HG02588 (cell line): ENCODE measurements at regions not wholly inside any gene's neighbourhood (a gene's known extent, or its start where the extent isn't known, plus 50 kb on each side); places are given as distances from the start of the nearest gene placed in this dataset.

Experiments used
- ATAC-seq: cut with Tn5 transposase; IDR thresholded peaks from one replicate; pipeline ENCODE4 v1.9.1; 2021; ENCODE audit warnings: mild to moderate bottlenecking, moderate library complexity; ENCODE audit not compliant: unreplicated experiment

- ATAC-seq, result no peak
Observed at GRCh38 chr9:126217797-126218196, 108.8 kb upstream of the MVB12B start.

GRCh38 chr9:126218359-126219125, 108.1 kb upstream of the MVB12B start:
- no peak for ATAC-seq

GRCh38 chr9:126219166-126219565, 107.5 kb upstream of the MVB12B start:
- no peak for ATAC-seq

- ATAC-seq, result no peak
Observed at GRCh38 chr9:126219648-126220063, 107.0 kb upstream of the MVB12B start.

GRCh38 chr9:126221480-126221879, 105.1 kb upstream of the MVB12B start:
- ATAC-seq, result no peak

GRCh38 chr9:126222363-126222834, 104.2 kb upstream of the MVB12B start:
- no peak for ATAC-seq

GRCh38 chr9:126222835-126223431, 103.7 kb upstream of the MVB12B start:
- ATAC-seq, result no peak

GRCh38 chr9:126223798-126224531, 102.7 kb upstream of the MVB12B start:
- no peak for ATAC-seq

- ATAC-seq, result no peak
Observed at GRCh38 chr9:126225611-126226609, 100.7 kb upstream of the MVB12B start.

GRCh38 chr9:126226991-126227936, 99.4 kb upstream of the MVB12B start:
- ATAC-seq, result no peak

- no peak for ATAC-seq
Observed at GRCh38 chr9:126228111-126228780, 98.4 kb upstream of the MVB12B start.

GRCh38 chr9:126228781-126229444, 97.7 kb upstream of the MVB12B start:
- no peak for ATAC-seq

- ATAC-seq, result no peak
Observed at GRCh38 chr9:126229501-126229900, 97.1 kb upstream of the MVB12B start.

GRCh38 chr9:126230692-126231091, 95.9 kb upstream of the MVB12B start:
- ATAC-seq, result no peak

GRCh38 chr9:126232461-126232860, 94.2 kb upstream of the MVB12B start:
- no peak for ATAC-seq

- no peak for ATAC-seq
Observed at GRCh38 chr9:126233175-126233574, 93.5 kb upstream of the MVB12B start.

- no peak for ATAC-seq
Observed at GRCh38 chr9:126233913-126234525, 92.6 kb upstream of the MVB12B start.
